ENCODE measurements at regions not wholly inside any gene's neighbourhood (a gene's known extent, or its start where the extent isn't known, plus 50 kb on each side); places are given as distances from the start of the nearest gene placed in this dataset.

DNA sequence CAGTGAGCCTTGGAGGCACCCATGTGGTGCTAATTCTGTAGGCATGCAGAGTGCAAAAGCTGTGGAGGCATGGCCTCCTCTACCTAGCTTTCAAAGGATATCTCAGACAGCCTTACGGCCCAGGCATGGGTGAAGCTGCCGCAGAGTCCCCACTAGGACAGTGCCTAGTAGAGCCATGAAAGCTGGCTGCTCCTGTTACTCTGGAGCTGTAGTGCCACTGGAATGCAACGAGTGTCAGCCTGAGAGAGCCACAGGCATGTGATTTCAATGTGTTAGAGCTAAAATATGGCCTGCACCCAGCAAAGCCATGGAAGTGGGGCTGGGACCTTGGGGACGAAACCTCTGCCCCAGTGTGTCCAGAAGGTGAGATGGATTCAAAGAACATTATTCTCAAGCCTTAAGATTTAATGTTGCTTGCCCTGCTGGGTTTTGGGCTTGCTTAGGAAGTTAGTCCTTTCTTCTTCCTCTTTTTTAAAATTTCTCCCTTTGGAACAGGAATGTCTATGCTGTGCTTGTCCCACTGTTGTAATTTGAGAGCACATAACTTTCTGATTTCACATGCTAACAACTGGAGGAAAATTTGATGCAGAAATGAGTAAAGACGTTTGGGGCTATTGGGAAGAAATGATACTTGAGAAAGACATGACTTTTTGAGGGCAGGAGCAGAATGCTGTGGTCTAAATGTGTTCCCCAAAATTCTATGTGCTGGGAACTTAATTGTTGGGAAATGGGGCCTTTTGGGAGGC is 298.4 kb downstream of the PSAT1 start:
- intact Hi-C loops (cut with micrococcal nuclease) = no loop called here
- no peak for ATAC-seq (ENCODE audit: low read depth)
- Mint-ChIP-seq H3K36me3 (ENCODE audit: low read depth) (no peaks in the 10 kb centered on the region), H3K27ac (no peak overlapping the region), H3K9me3 (no peaks in the 10 kb centered on the region), H3K4me3 (no peak overlapping the region), H3K27me3 (peaks cover 8% of the 10 kb centered on the region), H3K4me1 (no peaks in the 10 kb centered on the region)
- no peak for DNase-seq
- TF ChIP-seq, protein P1, sequence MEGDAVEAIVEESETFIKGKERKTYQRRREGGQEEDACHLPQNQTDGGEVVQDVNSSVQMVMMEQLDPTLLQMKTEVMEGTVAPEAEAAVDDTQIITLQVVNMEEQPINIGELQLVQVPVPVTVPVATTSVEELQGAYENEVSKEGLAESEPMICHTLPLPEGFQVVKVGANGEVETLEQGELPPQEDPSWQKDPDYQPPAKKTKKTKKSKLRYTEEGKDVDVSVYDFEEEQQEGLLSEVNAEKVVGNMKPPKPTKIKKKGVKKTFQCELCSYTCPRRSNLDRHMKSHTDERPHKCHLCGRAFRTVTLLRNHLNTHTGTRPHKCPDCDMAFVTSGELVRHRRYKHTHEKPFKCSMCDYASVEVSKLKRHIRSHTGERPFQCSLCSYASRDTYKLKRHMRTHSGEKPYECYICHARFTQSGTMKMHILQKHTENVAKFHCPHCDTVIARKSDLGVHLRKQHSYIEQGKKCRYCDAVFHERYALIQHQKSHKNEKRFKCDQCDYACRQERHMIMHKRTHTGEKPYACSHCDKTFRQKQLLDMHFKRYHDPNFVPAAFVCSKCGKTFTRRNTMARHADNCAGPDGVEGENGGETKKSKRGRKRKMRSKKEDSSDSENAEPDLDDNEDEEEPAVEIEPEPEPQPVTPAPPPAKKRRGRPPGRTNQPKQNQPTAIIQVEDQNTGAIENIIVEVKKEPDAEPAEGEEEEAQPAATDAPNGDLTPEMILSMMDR (IDR thresholded peaks at IDR 0.05) = no peak
- POLR2A ChIA-PET = no interaction called here
- CTCF ChIA-PET = no interaction called here

DNA sequence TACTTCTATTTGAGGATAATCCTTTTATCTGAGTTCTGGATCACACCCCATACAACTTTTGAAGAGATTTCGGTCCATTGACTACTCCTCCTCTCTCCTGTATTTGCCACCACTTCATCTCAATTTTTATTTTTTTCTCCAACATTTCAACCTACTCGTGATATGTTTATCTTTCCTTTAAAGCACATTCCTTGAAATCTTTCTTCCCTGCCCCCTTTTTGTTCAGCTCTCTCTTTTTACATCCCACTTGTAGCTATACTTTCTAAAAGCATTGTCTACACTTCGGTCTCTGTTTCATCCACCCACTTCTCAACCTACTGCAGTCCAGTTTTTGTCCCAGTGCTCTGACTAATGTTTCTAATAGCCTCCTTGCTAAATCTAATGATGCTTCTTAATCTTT is 299.4 kb downstream of the PSAT1 start:
- Mint-ChIP-seq H3K4me1 (no peaks in the 10 kb centered on the region), H3K9me3 (no peaks in the 10 kb centered on the region), H3K27me3 (peaks cover 8% of the 10 kb centered on the region), H3K4me3 (no peak overlapping the region), H3K27ac (no peak overlapping the region), H3K36me3 (ENCODE audit: low read depth) (no peaks in the 10 kb centered on the region)
- ChIA-PET POLR2A (no interaction called here), CTCF (no interaction called here)
- TF ChIP-seq, protein P1 (IDR thresholded peaks at IDR 0.05) = no peak
- no peak for DNase-seq
- no peak for ATAC-seq (ENCODE audit: low read depth)
- intact Hi-C loops (cut with micrococcal nuclease) = no loop called here

DNA sequence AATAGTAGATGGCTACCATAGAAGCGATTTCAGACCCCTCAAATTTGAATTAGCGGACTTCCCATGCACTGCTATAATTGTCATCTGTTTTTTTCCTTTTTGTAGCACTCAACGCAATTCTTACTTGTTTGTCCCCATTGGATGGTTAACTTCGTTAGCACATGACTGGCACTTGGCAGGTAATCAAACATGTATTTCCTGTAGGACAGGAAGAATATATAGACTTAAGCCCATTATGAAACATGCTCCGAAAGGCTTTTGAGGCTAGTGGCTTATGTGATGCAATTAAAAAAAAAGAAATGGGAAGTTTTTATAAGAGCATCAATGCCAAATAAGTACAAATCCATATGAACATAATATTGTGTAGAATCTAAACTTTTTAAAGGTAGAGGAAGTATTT is 301.2 kb downstream of the PSAT1 start:
- peaks cover 8% of the 10 kb centered on the region for H3K27me3 Mint-ChIP-seq
- DNase-seq = no peak
- H3K36me3 Mint-ChIP-seq (ENCODE audit: low read depth) = no peaks in the 10 kb centered on the region
- H3K27ac Mint-ChIP-seq = no peak overlapping the region
- no peaks in the 10 kb centered on the region for H3K4me1 Mint-ChIP-seq
- POLR2A ChIA-PET = no interaction called here
- TF ChIP-seq, protein P1 (IDR thresholded peaks at IDR 0.05) = no peak
- ATAC-seq (ENCODE audit: low read depth) = no peak
- intact Hi-C loops (cut with micrococcal nuclease) = no loop called here
- CTCF ChIA-PET = no interaction called here
- no peaks in the 10 kb centered on the region for H3K9me3 Mint-ChIP-seq
- no peak overlapping the region for H3K4me3 Mint-ChIP-seq

DNA sequence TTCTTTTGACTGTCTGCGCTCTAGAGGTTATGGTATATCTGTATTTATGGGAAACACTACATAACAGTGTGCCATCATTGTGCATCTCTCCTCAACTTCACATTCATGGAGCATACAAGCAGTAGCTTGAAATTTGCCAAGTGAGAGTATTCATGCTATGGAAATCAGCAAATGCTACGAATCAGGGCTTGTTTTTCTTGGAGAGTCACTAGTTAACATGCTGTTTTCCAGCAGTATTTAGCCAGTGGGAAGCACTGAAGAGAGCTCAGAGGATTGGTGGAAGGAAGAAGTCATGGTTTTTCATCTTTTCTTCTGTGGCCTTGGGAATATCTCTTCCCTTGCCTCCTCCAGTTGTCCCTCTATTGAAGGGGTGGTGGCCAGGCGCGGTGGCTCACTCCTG is 303.0 kb downstream of the PSAT1 start:
- Mint-ChIP-seq H3K27ac (no peak overlapping the region), H3K4me1 (no peaks in the 10 kb centered on the region), H3K4me3 (no peak overlapping the region), H3K36me3 (ENCODE audit: low read depth) (no peaks in the 10 kb centered on the region), H3K27me3 (peaks cover 8% of the 10 kb centered on the region), H3K9me3 (no peaks in the 10 kb centered on the region)
- ATAC-seq (ENCODE audit: low read depth) (no peak), DNase-seq (no peak)
- TF ChIP-seq, protein P1 (IDR thresholded peaks at IDR 0.05) = no peak
- CTCF ChIA-PET = no interaction called here
- intact Hi-C loops (cut with micrococcal nuclease) = loop anchor here (5.0 kb wide), 2 partner anchors 972 to 1577 kb away; partner anchors contain the start of gene TLE4
- POLR2A ChIA-PET = interaction anchor here (0.6 kb wide), 1 partner anchor 971 kb away, joined by 3 read pairs; no protein-coding TSS in a partner anchor

DNA sequence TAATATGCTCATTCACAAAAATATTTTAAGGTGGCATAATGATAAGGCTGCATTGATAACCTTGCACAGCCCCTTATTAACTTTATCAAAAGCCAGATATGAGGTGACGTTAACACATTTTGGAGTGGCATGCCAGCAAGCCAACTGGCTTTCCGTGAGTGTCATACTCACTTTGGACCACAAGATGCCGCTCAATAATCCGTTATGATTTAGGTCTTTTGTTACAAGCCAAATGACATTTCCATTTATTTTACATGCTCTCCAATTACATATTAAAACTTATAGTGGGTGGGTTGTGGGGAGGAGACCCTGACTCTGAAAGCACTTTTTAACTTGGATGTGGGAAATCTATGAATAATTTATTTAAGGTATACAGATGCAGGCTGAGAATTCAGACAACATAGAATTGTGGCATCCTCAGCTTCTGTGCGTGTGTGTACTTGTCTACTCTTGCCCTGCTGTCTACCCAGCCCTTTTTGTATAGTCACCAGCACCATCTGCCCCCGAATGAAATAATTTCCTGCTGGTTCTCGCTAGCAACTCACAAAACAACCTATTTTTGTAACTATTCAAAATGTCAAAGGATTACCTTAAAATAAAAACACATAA is 305.1 kb downstream of the PSAT1 start:
- H3K27me3 Mint-ChIP-seq = peaks cover 8% of the 10 kb centered on the region
- intact Hi-C loops (cut with micrococcal nuclease) = loop anchor here (1.0 to 5.0 kb wide), 6 partner anchors 179 to 1575 kb away; partner anchors contain the start of gene TLE4
- H3K27ac Mint-ChIP-seq = no peak overlapping the region
- ATAC-seq (ENCODE audit: low read depth) (no peak), DNase-seq (no peak)
- TF ChIP-seq, protein P1 (IDR thresholded peaks at IDR 0.05) = no peak
- no peak overlapping the region for H3K4me3 Mint-ChIP-seq
- H3K36me3 Mint-ChIP-seq (ENCODE audit: low read depth) = no peaks in the 10 kb centered on the region
- ChIA-PET CTCF (interaction anchor here (0.7 to 1.5 kb wide), 3 partner anchors 155 to 1574 kb away, joined by 3 to 6 read pairs (median 3); no protein-coding TSS in a partner anchor), POLR2A (no interaction called here)
- H3K4me1 Mint-ChIP-seq = no peaks in the 10 kb centered on the region
- H3K9me3 Mint-ChIP-seq = no peaks in the 10 kb centered on the region
